ENCODE measurements at regions not wholly inside any gene's neighbourhood (a gene's known extent, or its start where the extent isn't known, plus 50 kb on each side); places are given as distances from the start of the nearest gene placed in this dataset.
"Not testable (repeated sequence)": the region's sequence is repeated elsewhere in the genome, so short reads cannot be mapped to it uniquely, and the experiment has no call there.

GRCh38 chr6:125549202-125549884, 200.1 kb upstream of the HEY2 start:
- DNase-seq = no peak

GRCh38 chr6:125550892-125551291, 198.5 kb upstream of the HEY2 start:
- no peak for DNase-seq

- no peak for DNase-seq
Observed at GRCh38 chr6:125552819-125553218, 196.6 kb upstream of the HEY2 start.

- DNase-seq = no peak
Observed at GRCh38 chr6:125554456-125554855, 195.0 kb upstream of the HEY2 start.

GRCh38 chr6:125558241-125558843, 191.1 kb upstream of the HEY2 start:
- no peak for DNase-seq

- DNase-seq = no peak
Observed at GRCh38 chr6:125558907-125559306, 190.5 kb upstream of the HEY2 start.

- DNase-seq = no peak
Observed at GRCh38 chr6:125562156-125562555, 187.3 kb upstream of the HEY2 start.

GRCh38 chr6:125564941-125565340, 184.5 kb upstream of the HEY2 start:
- DNase-seq = no peak

GRCh38 chr6:125567407-125567806, 182.0 kb upstream of the HEY2 start:
- no peak for DNase-seq

- no peak for DNase-seq
Observed at GRCh38 chr6:125568609-125569008, 180.8 kb upstream of the HEY2 start.

- DNase-seq = no peak
Observed at GRCh38 chr6:125570526-125570925, 178.9 kb upstream of the HEY2 start.

- no peak for DNase-seq
Observed at GRCh38 chr6:125571207-125571755, 178.2 kb upstream of the HEY2 start.

- no peak for DNase-seq
Observed at GRCh38 chr6:125574604-125575003, 174.8 kb upstream of the HEY2 start.

- no peak for DNase-seq
Observed at GRCh38 chr6:125577124-125577662, 172.2 kb upstream of the HEY2 start.

- no peak for DNase-seq
Observed at GRCh38 chr6:125584468-125584939, 164.9 kb upstream of the HEY2 start.

GRCh38 chr6:125585470-125585869, 164.0 kb upstream of the HEY2 start:
- no peak for DNase-seq

- DNase-seq = no peak
Observed at GRCh38 chr6:125586074-125586473, 163.4 kb upstream of the HEY2 start.

- no peak for DNase-seq
Observed at GRCh38 chr6:125586605-125587004, 162.8 kb upstream of the HEY2 start.

- DNase-seq = no peak
Observed at GRCh38 chr6:125587666-125588632, 161.5 kb upstream of the HEY2 start.

- DNase-seq = not testable (repeated sequence)
Observed at GRCh38 chr6:125591796-125592195, 157.6 kb upstream of the HEY2 start.

- no peak for DNase-seq
Observed at GRCh38 chr6:125593746-125594145, 155.7 kb upstream of the HEY2 start.

- no peak for DNase-seq
Observed at GRCh38 chr6:125596020-125596419, 153.4 kb upstream of the HEY2 start.

All from NCI-H1092 treated with DMSO at 0.1 percent for 48 hours (cell line).